ENCODE measurements at regions not wholly inside any gene's neighbourhood (a gene's known extent, or its start where the extent isn't known, plus 50 kb on each side); places are given as distances from the start of the nearest gene placed in this dataset.

DNA sequence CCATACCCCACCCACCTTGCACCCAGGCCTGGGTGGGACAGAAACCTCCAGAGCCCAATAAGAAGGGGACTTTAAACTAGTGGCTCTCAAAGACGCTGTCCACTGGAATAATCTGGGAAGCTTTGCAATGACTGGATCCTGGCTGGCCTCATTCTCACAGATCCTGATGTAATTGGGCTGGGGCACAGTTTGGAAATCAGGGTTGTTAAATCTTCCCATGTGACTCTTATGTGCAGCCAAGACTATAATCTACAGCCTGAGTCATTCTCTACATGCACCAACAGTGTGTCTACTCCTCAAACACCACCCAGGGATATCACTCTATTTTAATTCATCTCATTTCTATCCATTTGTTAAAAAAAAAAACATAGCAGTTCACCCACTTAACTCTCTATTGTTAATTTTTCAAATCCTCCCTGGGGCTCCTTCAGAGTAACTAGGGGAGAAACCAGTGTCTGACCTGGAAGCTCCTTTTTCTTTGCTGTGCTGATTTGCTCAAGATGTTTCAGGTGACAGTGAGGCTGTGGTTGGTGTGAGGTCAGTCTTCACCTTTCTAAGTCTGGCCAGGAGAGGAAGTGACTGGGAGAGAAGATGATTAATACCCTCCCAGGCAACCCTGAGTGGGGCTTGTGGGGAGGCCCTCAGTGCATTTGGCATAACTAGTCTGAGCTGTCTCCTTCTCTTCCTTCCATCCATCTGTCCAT, 211.6 kb upstream of the SFSWAP start:
- Histone ChIP-seq H3K4me1 (no peaks in the 10 kb centered on the region), H3K9me3 (no peaks in the 10 kb centered on the region), H3K4me3 (no peak overlapping the region), H3K27me3 (no peaks in the 10 kb centered on the region), H3K27ac (no peak overlapping the region), H3K36me3 (no peaks in the 10 kb centered on the region)
- no peak for DNase-seq
- intact Hi-C loops (cut with DNase I) = no loop called here
- 68 to 74% methylated on average over 1 of the region's 1 CpG for WGBS, 2 donors
- TF ChIP-seq POLR2AphosphoS5 (IDR thresholded peaks at IDR 0.05) (peak in 1 of 4 donors; percentile 19), EP300 (IDR thresholded peaks at IDR 0.05) (no peak)

DNA sequence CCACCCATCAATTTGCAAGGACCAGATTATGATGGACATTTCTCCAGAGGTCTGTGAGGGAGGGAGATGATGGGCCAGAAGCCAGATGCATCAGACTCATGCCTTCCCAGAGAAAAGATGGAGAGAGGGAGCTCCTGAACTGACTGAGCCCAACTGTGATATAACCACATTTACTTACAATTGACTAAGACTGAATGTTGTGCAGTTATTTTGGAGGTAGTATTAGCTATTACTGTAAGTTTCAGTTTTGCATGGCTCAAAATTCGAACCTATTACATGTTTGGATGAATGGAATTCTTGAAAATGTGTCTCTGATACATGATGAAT, 211.1 kb upstream of the SFSWAP start:
- Histone ChIP-seq H3K27me3 (no peaks in the 10 kb centered on the region), H3K27ac (no peak overlapping the region), H3K36me3 (no peaks in the 10 kb centered on the region), H3K9me3 (no peaks in the 10 kb centered on the region), H3K4me3 (no peak overlapping the region), H3K4me1 (no peaks in the 10 kb centered on the region)
- intact Hi-C loops (cut with DNase I) = no loop called here
- TF ChIP-seq POLR2AphosphoS5 (IDR thresholded peaks at IDR 0.05) = no peak
- no peak for TF ChIP-seq POLR2A (IDR thresholded peaks at IDR 0.05)
- TF ChIP-seq, protein P1, sequence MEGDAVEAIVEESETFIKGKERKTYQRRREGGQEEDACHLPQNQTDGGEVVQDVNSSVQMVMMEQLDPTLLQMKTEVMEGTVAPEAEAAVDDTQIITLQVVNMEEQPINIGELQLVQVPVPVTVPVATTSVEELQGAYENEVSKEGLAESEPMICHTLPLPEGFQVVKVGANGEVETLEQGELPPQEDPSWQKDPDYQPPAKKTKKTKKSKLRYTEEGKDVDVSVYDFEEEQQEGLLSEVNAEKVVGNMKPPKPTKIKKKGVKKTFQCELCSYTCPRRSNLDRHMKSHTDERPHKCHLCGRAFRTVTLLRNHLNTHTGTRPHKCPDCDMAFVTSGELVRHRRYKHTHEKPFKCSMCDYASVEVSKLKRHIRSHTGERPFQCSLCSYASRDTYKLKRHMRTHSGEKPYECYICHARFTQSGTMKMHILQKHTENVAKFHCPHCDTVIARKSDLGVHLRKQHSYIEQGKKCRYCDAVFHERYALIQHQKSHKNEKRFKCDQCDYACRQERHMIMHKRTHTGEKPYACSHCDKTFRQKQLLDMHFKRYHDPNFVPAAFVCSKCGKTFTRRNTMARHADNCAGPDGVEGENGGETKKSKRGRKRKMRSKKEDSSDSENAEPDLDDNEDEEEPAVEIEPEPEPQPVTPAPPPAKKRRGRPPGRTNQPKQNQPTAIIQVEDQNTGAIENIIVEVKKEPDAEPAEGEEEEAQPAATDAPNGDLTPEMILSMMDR (IDR thresholded peaks at IDR 0.05) = no peak
- no peak for TF ChIP-seq EP300 (IDR thresholded peaks at IDR 0.05)
- DNase-seq = no peak
- WGBS, 2 donors = 16 to 53% methylated on average over 1 of the region's 1 CpG

DNA sequence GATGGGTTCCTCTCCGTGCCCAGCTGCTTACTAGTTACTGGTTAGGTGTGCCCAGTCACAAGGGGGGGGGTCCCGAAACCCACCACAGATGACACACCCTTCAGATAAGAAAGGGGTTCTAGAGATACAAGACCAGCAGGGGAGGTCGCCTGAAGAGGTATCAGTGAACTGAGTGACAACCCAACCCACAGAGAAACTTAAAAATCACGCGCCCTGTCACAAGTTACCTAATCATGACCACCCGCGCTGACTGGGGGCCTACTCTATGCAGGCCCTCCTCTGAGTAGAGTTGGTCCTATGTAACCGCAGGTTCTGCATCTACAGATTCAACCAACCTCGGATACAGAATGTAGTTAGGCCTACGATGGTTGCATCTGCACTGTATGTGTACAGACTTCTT, 210.3 kb upstream of the SFSWAP start:
- H3K27ac ChIP-seq = no peak overlapping the region
- H3K4me1 ChIP-seq = no peaks in the 10 kb centered on the region
- WGBS, 2 donors = 82 to 89% methylated on average over 10 of the region's 10 CpGs
- H3K9me3 ChIP-seq = no peaks in the 10 kb centered on the region
- DNase-seq = no peak
- TF ChIP-seq POLR2A (IDR thresholded peaks at IDR 0.05) = no peak
- TF ChIP-seq POLR2AphosphoS5 (IDR thresholded peaks at IDR 0.05) = no peak
- TF ChIP-seq, protein P1 (IDR thresholded peaks at IDR 0.05) = no peak
- TF ChIP-seq EP300 (IDR thresholded peaks at IDR 0.05) = no peak
- H3K4me3 ChIP-seq = no peak overlapping the region
- no peaks in the 10 kb centered on the region for H3K36me3 ChIP-seq
- intact Hi-C loops (cut with DNase I) = no loop called here
- no peaks in the 10 kb centered on the region for H3K27me3 ChIP-seq

DNA sequence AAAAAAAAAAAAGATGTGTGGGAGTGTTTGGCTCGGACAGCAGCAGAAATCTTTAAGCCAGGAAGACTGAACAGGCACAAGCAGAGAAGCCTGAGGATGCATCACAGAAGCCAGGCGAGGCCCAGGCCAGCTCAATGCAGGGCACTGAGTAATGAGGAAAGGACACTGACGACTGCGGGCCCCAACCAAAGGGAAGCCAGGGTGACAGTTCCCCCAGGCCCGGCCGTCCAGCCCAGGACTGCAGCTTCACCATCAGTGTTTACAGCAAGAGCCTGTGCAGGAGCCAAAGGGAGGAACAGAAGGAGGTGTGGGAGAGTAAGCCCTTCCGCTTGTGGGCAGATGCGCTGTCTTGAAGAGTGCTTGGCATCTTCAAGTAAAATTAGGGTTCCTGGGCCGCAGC, 205.3 kb upstream of the SFSWAP start:
- Histone ChIP-seq H3K4me1 (no peaks in the 10 kb centered on the region), H3K9me3 (no peaks in the 10 kb centered on the region), H3K4me3 (no peak overlapping the region), H3K36me3 (no peaks in the 10 kb centered on the region), H3K27ac (no peak overlapping the region), H3K27me3 (peaks cover 0 to 5% (median 0%) of the 10 kb centered on the region in 3 donors)
- TF ChIP-seq POLR2AphosphoS5 (IDR thresholded peaks at IDR 0.05) = no peak
- TF ChIP-seq, protein P1 (IDR thresholded peaks at IDR 0.05) = no peak
- TF ChIP-seq EP300 (IDR thresholded peaks at IDR 0.05) = no peak
- TF ChIP-seq POLR2A (IDR thresholded peaks at IDR 0.05) = no peak
- WGBS, 2 donors = 57 to 74% methylated on average over 9 of the region's 9 CpGs
- DNase-seq = no peak
- intact Hi-C loops (cut with DNase I) = no loop called here

DNA sequence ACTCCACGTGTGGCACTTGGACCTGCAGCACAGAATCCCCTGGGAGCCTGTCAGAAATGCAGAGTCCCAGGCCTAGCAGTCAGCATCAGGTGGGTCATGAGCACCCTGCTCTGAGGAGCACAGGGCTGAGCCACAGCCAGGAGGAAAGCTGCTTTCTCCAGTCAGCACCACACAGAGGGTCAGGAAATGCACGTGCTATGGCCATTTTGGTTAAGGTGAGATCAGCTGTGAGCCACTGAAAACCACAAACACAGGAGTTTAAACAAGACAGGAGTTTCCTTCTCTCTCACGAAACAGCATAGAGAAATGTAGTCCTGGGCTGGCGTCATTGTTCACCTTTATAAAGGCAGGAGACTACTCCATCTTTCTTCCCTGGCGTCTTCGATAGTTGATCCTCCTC, 204.5 kb upstream of the SFSWAP start:
- H3K4me3 ChIP-seq = no peak overlapping the region
- no peaks in the 10 kb centered on the region for H3K9me3 ChIP-seq
- WGBS, 2 donors = 82 to 87% methylated on average over 6 of the region's 6 CpGs
- H3K4me1 ChIP-seq = no peaks in the 10 kb centered on the region
- DNase-seq = no peak
- intact Hi-C loops (cut with DNase I) = no loop called here
- H3K27me3 ChIP-seq = peaks cover 0 to 5% (median 0%) of the 10 kb centered on the region in 3 donors
- H3K36me3 ChIP-seq = no peaks in the 10 kb centered on the region
- no peak overlapping the region for H3K27ac ChIP-seq
- TF ChIP-seq, protein P1 (IDR thresholded peaks at IDR 0.05) = no peak
- TF ChIP-seq POLR2AphosphoS5 (IDR thresholded peaks at IDR 0.05) (no peak), EP300 (IDR thresholded peaks at IDR 0.05) (no peak), POLR2A (IDR thresholded peaks at IDR 0.05) (no peak)
